Transverse colon (tissue), 4 donors: ENCODE measurements at regions not wholly inside any gene's neighbourhood (a gene's known extent, or its start where the extent isn't known, plus 50 kb on each side); places are given as distances from the start of the nearest gene placed in this dataset.

Experiments
- POLR2A ChIP-seq: fragments of 450-650 bp; IDR thresholded peaks from one replicate; pipeline ENCODE4 v1.6.1; 2016; ENCODE audit warnings: antibody characterized with exemption, mild to moderate bottlenecking, moderate library complexity
- POLR2AphosphoS5 ChIP-seq, 3 donors: sonication (generic); formaldehyde crosslinking; IDR thresholded peaks; one replicate each; pipeline ENCODE4 v1.6.1; 2016; ENCODE audit warnings: antibody characterized with exemption in 3 of 3
- TF ChIP-seq, protein P1 (sequence below), 5 experiments: fragments of 200-600 bp in 3 of 5; fragments of 450-650 bp in 2 of 5; sonication (generic) in 3 of 5; IDR thresholded peaks; 1 replicate in 2 of 5; 2 replicates in 3 of 5; pipeline ENCODE4 v1.5.1; 2016 to 2017; ENCODE audit warnings: antibody characterized with exemption in 5 of 5, inconsistent platforms in 3 of 5, mild to moderate bottlenecking in 2 of 5, moderate library complexity in 1 of 5

DNA sequence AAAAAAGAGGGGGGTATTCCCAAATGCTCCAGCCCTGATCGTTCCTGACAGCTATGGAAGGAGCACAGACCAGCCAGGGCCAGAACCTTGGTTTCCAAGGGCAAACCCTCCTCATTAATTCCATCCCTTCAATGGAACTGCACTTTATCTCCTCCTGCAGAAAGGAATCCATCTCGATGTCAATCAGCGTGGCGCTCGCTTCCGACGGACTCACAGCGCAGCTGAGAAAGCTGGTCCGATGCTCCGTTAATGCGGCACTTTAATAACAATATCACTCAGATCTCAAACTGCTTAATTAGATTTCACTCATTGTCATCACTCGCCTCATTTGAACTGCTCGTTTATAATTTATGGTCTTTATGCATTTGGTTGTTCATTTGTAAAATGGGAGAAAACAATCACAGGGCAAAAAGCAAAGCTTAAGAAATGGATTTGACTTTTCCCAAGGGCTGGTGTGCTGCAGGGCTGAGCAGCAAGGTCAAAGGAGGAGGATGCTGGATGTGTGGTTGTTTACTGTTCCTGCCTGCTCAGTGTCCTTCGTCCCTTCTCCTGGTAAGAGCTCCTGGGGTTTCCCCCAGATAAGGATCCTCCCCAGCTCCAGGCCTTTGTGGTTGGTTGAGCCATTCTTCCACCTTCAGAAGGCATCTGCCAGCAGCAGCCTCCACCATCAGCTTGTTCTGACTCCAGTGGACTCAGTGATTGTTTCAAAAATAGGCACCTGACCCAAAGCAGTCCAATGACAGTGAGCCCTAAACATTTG lies 152.7 kb downstream of the ANKRD60 start:
- TF ChIP-seq POLR2A (no peak), POLR2AphosphoS5 (IDR thresholded peaks at IDR 0.05) (no peak)
- TF ChIP-seq, protein P1, sequence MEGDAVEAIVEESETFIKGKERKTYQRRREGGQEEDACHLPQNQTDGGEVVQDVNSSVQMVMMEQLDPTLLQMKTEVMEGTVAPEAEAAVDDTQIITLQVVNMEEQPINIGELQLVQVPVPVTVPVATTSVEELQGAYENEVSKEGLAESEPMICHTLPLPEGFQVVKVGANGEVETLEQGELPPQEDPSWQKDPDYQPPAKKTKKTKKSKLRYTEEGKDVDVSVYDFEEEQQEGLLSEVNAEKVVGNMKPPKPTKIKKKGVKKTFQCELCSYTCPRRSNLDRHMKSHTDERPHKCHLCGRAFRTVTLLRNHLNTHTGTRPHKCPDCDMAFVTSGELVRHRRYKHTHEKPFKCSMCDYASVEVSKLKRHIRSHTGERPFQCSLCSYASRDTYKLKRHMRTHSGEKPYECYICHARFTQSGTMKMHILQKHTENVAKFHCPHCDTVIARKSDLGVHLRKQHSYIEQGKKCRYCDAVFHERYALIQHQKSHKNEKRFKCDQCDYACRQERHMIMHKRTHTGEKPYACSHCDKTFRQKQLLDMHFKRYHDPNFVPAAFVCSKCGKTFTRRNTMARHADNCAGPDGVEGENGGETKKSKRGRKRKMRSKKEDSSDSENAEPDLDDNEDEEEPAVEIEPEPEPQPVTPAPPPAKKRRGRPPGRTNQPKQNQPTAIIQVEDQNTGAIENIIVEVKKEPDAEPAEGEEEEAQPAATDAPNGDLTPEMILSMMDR (IDR thresholded peaks at IDR 0.05), result no peak
